ENCODE measurements at regions not wholly inside any gene's neighbourhood (a gene's known extent, or its start where the extent isn't known, plus 50 kb on each side); places are given as distances from the start of the nearest gene placed in this dataset.

DNA sequence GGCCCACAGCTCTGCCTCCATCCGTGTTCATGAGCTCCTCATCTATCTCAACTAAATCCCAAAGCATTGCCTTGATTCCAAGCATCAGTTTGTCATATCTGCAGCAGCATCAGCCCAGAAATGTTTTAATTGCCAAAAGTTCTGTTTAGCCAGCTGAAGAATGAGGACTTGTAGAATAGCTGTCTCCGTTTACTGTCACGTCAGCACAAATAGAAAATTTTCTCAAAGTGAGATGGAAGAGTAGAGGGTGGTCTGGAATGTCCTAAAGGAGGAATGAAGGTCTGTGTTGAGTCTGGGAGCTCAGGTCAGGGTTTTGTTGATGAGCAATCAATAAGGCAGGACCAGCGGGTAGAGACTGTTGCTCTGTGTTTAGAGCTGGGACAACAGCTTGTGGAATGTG lies 134.9 kb upstream of the ISX start:
- TF ChIP-seq TCF7L2 (IDR thresholded peaks at IDR 0.05; ENCODE audit: borderline replicate concordance, extremely low read depth, insufficient read depth, insufficient read length) (no peak), CEBPB (IDR thresholded peaks at IDR 0.05; ENCODE audit: low read depth) (no peak), SIN3A (IDR thresholded peaks at IDR 0.05; ENCODE audit: low read depth) (no peak), ZNF274 (IDR thresholded peaks at IDR 0.05; ENCODE audit: low read depth, low read length) (no peak), JUND (IDR thresholded peaks at IDR 0.05) (no peak), POLR2AphosphoS5 (IDR thresholded peaks at IDR 0.05; ENCODE audit: low read depth, low read length) (no peak)
- TF ChIP-seq, protein P1, sequence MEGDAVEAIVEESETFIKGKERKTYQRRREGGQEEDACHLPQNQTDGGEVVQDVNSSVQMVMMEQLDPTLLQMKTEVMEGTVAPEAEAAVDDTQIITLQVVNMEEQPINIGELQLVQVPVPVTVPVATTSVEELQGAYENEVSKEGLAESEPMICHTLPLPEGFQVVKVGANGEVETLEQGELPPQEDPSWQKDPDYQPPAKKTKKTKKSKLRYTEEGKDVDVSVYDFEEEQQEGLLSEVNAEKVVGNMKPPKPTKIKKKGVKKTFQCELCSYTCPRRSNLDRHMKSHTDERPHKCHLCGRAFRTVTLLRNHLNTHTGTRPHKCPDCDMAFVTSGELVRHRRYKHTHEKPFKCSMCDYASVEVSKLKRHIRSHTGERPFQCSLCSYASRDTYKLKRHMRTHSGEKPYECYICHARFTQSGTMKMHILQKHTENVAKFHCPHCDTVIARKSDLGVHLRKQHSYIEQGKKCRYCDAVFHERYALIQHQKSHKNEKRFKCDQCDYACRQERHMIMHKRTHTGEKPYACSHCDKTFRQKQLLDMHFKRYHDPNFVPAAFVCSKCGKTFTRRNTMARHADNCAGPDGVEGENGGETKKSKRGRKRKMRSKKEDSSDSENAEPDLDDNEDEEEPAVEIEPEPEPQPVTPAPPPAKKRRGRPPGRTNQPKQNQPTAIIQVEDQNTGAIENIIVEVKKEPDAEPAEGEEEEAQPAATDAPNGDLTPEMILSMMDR (IDR thresholded peaks at IDR 0.05 in 2 of 3, conservative IDR thresholded peaks at IDR 0.05 in 1 of 3; ENCODE audit: borderline replicate concordance in 1 of 3, insufficient read depth in 1 of 3, low read depth in 2 of 3, low read length in 2 of 3): no peak
